Keratinocyte (primary cell): ENCODE measurements at regions not wholly inside any gene's neighbourhood (a gene's known extent, or its start where the extent isn't known, plus 50 kb on each side); places are given as distances from the start of the nearest gene placed in this dataset.

Experiments used
- DNase-seq: peaks from one replicate; pipeline ENCODE4 v3.0.0-alpha.2; 2011; ENCODE audit warnings: low read depth, missing footprints, low spot score
- FAIRE-seq: peaks from 2 replicates; lab custom pipeline; 2011; peaks lifted over from hg19 to GRCh38; lab: Jason Lieb, UNC
- H2AFZ ChIP-seq: 2 replicates; pipeline ENCODE4 v1.6.0; 2012; ENCODE audit warnings: low read length, control low read depth, inconsistent platforms; ENCODE audit not compliant: control insufficient read depth
- H3K27ac ChIP-seq: 2 replicates; pipeline ENCODE4 v1.5.1; 2011; ENCODE audit warnings: low read length; ENCODE audit not compliant: control insufficient read depth, insufficient read depth
- H3K27me3 ChIP-seq: 3 replicates; pipeline ENCODE4 v1.6.0; 2011; ENCODE audit warnings: low read length; ENCODE audit not compliant: control insufficient read depth, insufficient read depth; ENCODE audit errors: extremely low read depth
- H3K36me3 ChIP-seq, 2 experiments: 2 replicates in 1 of 2; 3 replicates in 1 of 2; pipeline ENCODE4 v1.5.1; 2011; ENCODE audit warnings: low read length in 2 of 2, mild to moderate bottlenecking in 1 of 2; ENCODE audit not compliant: control insufficient read depth in 2 of 2, insufficient read depth in 2 of 2; ENCODE audit errors: extremely low read depth in 1 of 2
- H3K4me1 ChIP-seq: 3 replicates; pipeline ENCODE4 v1.5.1; 2011; ENCODE audit warnings: low read length; ENCODE audit not compliant: control insufficient read depth, insufficient read depth; ENCODE audit errors: extremely low read depth
- H3K4me2 ChIP-seq: 3 replicates; pipeline ENCODE4 v1.6.0; 2011; ENCODE audit warnings: low read depth, low read length; ENCODE audit not compliant: control insufficient read depth, insufficient read depth; ENCODE audit errors: extremely low read depth
- H3K4me3 ChIP-seq, 3 experiments: fragments of 200-600 bp in 1 of 3; sonication (generic) in 1 of 3; 2 replicates in 2 of 3; 3 replicates in 1 of 3; pipeline ENCODE4 v1.5.1; 2011 to 2016; ENCODE audit warnings: low read length in 3 of 3, mild to moderate bottlenecking in 3 of 3, control low read depth in 2 of 3, inconsistent platforms in 1 of 3, low read depth in 1 of 3, mixed read lengths in 1 of 3, mixed run types in 1 of 3, moderate library complexity in 1 of 3; ENCODE audit not compliant: control insufficient read depth in 2 of 3, insufficient read depth in 2 of 3; ENCODE audit errors: extremely low read depth in 1 of 3
- H3K79me2 ChIP-seq: 2 replicates; pipeline ENCODE4 v1.6.0; 2012; ENCODE audit warnings: low read length; ENCODE audit not compliant: control insufficient read depth, insufficient read depth
- H3K9ac ChIP-seq: 3 replicates; pipeline ENCODE4 v1.6.0; 2011; ENCODE audit warnings: low read length; ENCODE audit not compliant: control insufficient read depth, insufficient read depth; ENCODE audit errors: extremely low read depth
- H3K9me1 ChIP-seq: 3 replicates; pipeline ENCODE4 v1.6.0; 2011; ENCODE audit warnings: low read length; ENCODE audit not compliant: control insufficient read depth, insufficient read depth; ENCODE audit errors: extremely low read depth
- H3K9me3 ChIP-seq: 2 replicates; pipeline ENCODE4 v1.5.1; 2012; ENCODE audit warnings: low read depth, low read length; ENCODE audit not compliant: control insufficient read depth
- H4K20me1 ChIP-seq: 3 replicates; pipeline ENCODE4 v1.6.0; 2011; ENCODE audit warnings: low read length; ENCODE audit not compliant: control insufficient read depth, insufficient read depth; ENCODE audit errors: extremely low read depth
- CTCF ChIP-seq, 3 experiments: IDR thresholded peaks in 1 of 3; conservative IDR thresholded peaks in 1 of 3; optimal IDR thresholded peaks in 1 of 3; 2 replicates in 2 of 3; 3 replicates in 1 of 3; pipeline versions ENCODE3 to v1.5.1; 2011; ENCODE audit warnings: low read length in 3 of 3, mild to moderate bottlenecking in 3 of 3, moderate library complexity in 2 of 3, control low read depth in 1 of 3, inconsistent platforms in 1 of 3; ENCODE audit not compliant: insufficient read depth in 2 of 3; ENCODE audit errors: extremely low read depth in 1 of 3
- EZH2 ChIP-seq: IDR thresholded peaks from one replicate; pipeline ENCODE4 v1.6.1; 2012; ENCODE audit warnings: inconsistent platforms, mild to moderate bottlenecking, low read length, moderate library complexity
- dilution Hi-C: fragments of 300-500 bp; cut with MboI; formaldehyde crosslinking; loops from one replicate; pipeline ENCODE4 v1.7.0; 2020; ENCODE audit warnings: low sequenced_read_pairs; ENCODE audit not compliant: extremely low pct_ligation_motif_present

GRCh38 chr4:20337261-20337664 is 85.6 kb downstream of the SLIT2 start:
- no peak overlapping the region for H3K27ac ChIP-seq
- H3K27me3 ChIP-seq = no peaks in the 10 kb centered on the region
- no peaks in the 10 kb centered on the region for H3K4me1 ChIP-seq
- no peak overlapping the region for H2AFZ ChIP-seq
- no peaks in the 10 kb centered on the region for H3K36me3 ChIP-seq
- no peak for FAIRE-seq
- H3K9ac ChIP-seq = no peak overlapping the region
- no peak overlapping the region for H3K4me3 ChIP-seq
- dilution Hi-C loops = no loop called here
- H4K20me1 ChIP-seq = no peaks in the 10 kb centered on the region
- TF ChIP-seq EZH2 (no peak), CTCF (optimal IDR thresholded peaks at IDR 0.05 in 1 of 3, IDR thresholded peaks at IDR 0.05 in 1 of 3, conservative IDR thresholded peaks at IDR 0.05 in 1 of 3; ENCODE audit: extremely low read depth in 1 of 3, insufficient read depth in 2 of 3, low read length in 3 of 3) (no peak)
- no peaks in the 10 kb centered on the region for H3K9me3 ChIP-seq
- H3K4me2 ChIP-seq = no peak overlapping the region
- peaks cover under 1% of the 10 kb centered on the region for H3K79me2 ChIP-seq
- no peak for DNase-seq
- H3K9me1 ChIP-seq = no peaks in the 10 kb centered on the region

- H3K27ac ChIP-seq = no peak overlapping the region
- TF ChIP-seq EZH2 (no peak), CTCF (optimal IDR thresholded peaks at IDR 0.05 in 1 of 3, IDR thresholded peaks at IDR 0.05 in 1 of 3, conservative IDR thresholded peaks at IDR 0.05 in 1 of 3; ENCODE audit: extremely low read depth in 1 of 3, insufficient read depth in 2 of 3, low read length in 3 of 3) (no peak)
- H3K79me2 ChIP-seq = no peaks in the 10 kb centered on the region
- H3K9ac ChIP-seq = no peak overlapping the region
- H3K4me2 ChIP-seq = no peak overlapping the region
- H3K9me1 ChIP-seq = no peaks in the 10 kb centered on the region
- DNase-seq (no peak), FAIRE-seq (no peak)
- no peaks in the 10 kb centered on the region for H3K4me1 ChIP-seq
- H3K9me3 ChIP-seq = no peaks in the 10 kb centered on the region
- no peak overlapping the region for H3K4me3 ChIP-seq
- dilution Hi-C loops = no loop called here
- H3K36me3 ChIP-seq = no peaks in the 10 kb centered on the region
- H4K20me1 ChIP-seq = no peaks in the 10 kb centered on the region
- H2AFZ ChIP-seq = no peak overlapping the region
- no peaks in the 10 kb centered on the region for H3K27me3 ChIP-seq
These were observed 87.1 kb downstream of the SLIT2 start for GRCh38 chr4:20338841-20339240.
